ENCODE measurements at regions not wholly inside any gene's neighbourhood (a gene's known extent, or its start where the extent isn't known, plus 50 kb on each side); places are given as distances from the start of the nearest gene placed in this dataset.

DNA sequence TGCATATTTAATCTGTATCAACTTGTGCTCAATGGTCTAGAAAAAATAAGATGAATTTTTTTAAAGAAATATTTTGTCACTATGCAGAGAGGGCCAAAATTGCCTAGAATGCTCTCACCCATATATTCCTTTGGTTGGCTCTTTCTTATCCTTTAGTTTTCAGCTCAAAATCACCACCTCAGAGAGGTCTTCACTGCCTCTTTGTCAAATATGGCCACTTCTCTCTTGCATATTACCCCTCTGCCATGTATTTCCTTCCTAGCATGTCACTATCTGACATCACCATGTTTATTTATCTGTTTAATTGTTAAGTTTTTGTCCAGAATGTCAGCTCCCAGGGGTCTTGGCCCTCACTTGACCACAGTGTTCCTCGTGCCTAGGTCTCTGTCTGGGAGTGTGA lies 535.2 kb upstream of the CDH2 start:
- no peak for TF ChIP-seq CTCF (IDR thresholded peaks at IDR 0.05)
- H3K27ac ChIP-seq, result no peak overlapping the region
- no peaks in the 10 kb centered on the region for H3K27me3 ChIP-seq (ENCODE audit: low read depth)
- DNase-seq, result no peak
- H3K9me3 ChIP-seq, result no peaks in the 10 kb centered on the region
- ATAC-seq, result no peak
- no peak overlapping the region for H3K4me3 ChIP-seq
- intact Hi-C loops (cut with DNase I), result no loop called here
- no peaks in the 10 kb centered on the region for H3K36me3 ChIP-seq
- H3K4me1 ChIP-seq, result no peaks in the 10 kb centered on the region

DNA sequence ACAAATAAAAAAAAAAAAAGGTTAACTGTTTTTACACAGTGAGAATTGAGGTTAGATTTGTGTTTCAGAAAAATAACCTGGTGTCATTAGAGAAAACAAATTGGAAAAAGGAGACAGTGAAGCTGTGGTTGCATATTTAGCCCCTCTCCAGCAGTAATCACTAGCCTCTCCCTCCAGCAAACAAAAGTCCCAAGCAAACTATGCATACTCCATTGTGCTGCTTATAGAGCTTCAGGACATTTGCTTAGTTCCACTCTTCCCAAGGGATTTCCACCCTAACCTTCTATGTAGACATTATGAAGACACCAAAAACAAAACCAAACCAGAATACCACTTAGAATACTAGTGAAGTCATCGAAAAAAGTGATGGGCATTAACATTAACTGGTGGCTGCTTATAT lies 534.2 kb upstream of the CDH2 start:
- no peaks in the 10 kb centered on the region for H3K4me1 ChIP-seq
- ATAC-seq, result no peak
- no peak overlapping the region for H3K4me3 ChIP-seq
- H3K9me3 ChIP-seq, result no peaks in the 10 kb centered on the region
- H3K27me3 ChIP-seq (ENCODE audit: low read depth), result no peaks in the 10 kb centered on the region
- H3K27ac ChIP-seq, result no peak overlapping the region
- H3K36me3 ChIP-seq, result no peaks in the 10 kb centered on the region
- TF ChIP-seq CTCF (IDR thresholded peaks at IDR 0.05), result no peak
- no peak for DNase-seq
- intact Hi-C loops (cut with DNase I), result no loop called here

DNA sequence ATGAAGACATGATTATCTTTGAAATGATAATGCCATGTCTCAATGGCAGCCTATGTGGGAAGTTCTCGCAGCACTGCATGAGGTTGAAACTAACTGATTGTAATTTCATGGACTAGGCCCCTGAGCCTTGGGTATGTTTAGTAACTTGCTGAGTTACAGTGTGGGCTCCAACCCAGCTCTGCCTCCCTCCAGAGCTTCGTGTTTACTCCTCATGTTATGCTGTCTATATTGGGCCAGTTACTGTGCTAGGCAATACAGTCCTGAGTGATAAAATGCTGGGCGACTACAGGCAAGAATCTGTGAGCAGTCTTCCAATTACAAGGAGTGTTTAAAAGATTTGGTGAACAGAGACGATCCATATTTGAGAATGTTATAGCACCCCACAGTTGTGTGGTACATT lies 530.1 kb upstream of the CDH2 start:
- Histone ChIP-seq H3K4me3 (no peak overlapping the region), H3K9me3 (no peaks in the 10 kb centered on the region), H3K36me3 (no peaks in the 10 kb centered on the region), H3K27me3 (ENCODE audit: low read depth) (no peaks in the 10 kb centered on the region), H3K4me1 (no peaks in the 10 kb centered on the region), H3K27ac (no peak overlapping the region)
- intact Hi-C loops (cut with DNase I), result no loop called here
- no peak for DNase-seq
- no peak for ATAC-seq
- TF ChIP-seq CTCF (IDR thresholded peaks at IDR 0.05), result no peak

- no peak for TF ChIP-seq CTCF (IDR thresholded peaks at IDR 0.05)
- intact Hi-C loops (cut with DNase I), result no loop called here
- DNase-seq, result no peak
Observed at GRCh38 chr18:28706397-28706796, 529.5 kb upstream of the CDH2 start.

DNA sequence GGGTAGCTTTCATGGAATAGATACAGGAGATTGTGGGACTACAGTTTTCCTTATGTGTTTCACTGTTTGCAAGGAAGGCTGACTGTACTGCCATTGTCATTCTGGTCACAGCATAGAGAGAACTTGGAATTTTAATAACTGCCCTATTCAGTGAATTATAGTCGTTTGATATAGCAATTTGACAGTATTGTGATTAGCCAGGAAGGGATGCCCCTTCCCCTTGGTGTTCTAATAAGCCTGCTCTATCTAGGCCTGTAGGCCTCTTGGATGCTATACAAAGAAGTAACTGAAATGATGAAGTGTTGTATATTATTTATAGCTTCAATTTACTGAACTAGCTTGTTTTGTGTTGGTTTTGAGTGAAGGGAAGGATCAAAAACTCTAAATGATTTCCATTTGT lies 528.6 kb upstream of the CDH2 start:
- no peaks in the 10 kb centered on the region for H3K9me3 ChIP-seq
- no peaks in the 10 kb centered on the region for H3K27me3 ChIP-seq (ENCODE audit: low read depth)
- no peak overlapping the region for H3K27ac ChIP-seq
- no peaks in the 10 kb centered on the region for H3K4me1 ChIP-seq
- intact Hi-C loops (cut with DNase I), result no loop called here
- no peak for ATAC-seq
- H3K36me3 ChIP-seq, result no peaks in the 10 kb centered on the region
- no peak for TF ChIP-seq CTCF (IDR thresholded peaks at IDR 0.05)
- no peak overlapping the region for H3K4me3 ChIP-seq
- no peak for DNase-seq

More at GRCh38 chr18:28706397-28706796, 529.5 kb upstream of the CDH2 start:
- no peak for ATAC-seq
- H3K27ac ChIP-seq, result no peak overlapping the region
- H3K4me1 ChIP-seq, result no peaks in the 10 kb centered on the region
- no peaks in the 10 kb centered on the region for H3K9me3 ChIP-seq
- no peak overlapping the region for H3K4me3 ChIP-seq
- H3K27me3 ChIP-seq (ENCODE audit: low read depth), result no peaks in the 10 kb centered on the region
- H3K36me3 ChIP-seq, result no peaks in the 10 kb centered on the region

DNA sequence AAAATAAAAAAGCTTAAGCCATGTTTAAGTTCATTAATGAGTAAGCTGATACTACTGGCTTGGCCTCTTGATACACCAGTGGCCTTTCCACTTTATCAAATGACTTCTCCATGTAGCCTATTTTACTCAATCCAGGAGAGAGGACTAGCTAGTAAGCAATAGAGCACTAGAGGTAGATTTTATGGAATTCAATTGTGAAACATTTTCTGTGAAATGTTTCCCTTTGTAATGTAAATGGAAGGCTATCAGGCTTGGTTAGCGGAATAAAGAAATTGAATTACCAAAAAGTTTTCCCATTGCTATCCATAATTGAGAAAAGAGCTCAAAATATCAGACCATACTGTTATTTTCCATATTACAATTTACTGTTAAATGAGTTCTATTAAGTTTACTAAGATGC lies 515.4 kb upstream of the CDH2 start:
- Histone ChIP-seq H3K4me1 (no peaks in the 10 kb centered on the region), H3K4me3 (no peak overlapping the region), H3K27me3 (ENCODE audit: low read depth) (no peaks in the 10 kb centered on the region), H3K36me3 (no peaks in the 10 kb centered on the region), H3K9me3 (no peaks in the 10 kb centered on the region), H3K27ac (no peak overlapping the region)
- intact Hi-C loops (cut with DNase I), result no loop called here
- TF ChIP-seq CTCF (IDR thresholded peaks at IDR 0.05), result no peak
- DNase-seq, result no peak
- ATAC-seq, result no peak

Data from lower lobe of right lung (tissue), 2 donors.